SJSA1 (cell line): ENCODE measurements at regions not wholly inside any gene's neighbourhood (a gene's known extent, or its start where the extent isn't known, plus 50 kb on each side); places are given as distances from the start of the nearest gene placed in this dataset.

Experiments used
- DNase-seq, 2 experiments: peaks; one replicate each; pipeline ENCODE4 v3.0.0-alpha.2; 2015 to 2020; ENCODE audit warnings: low spot score in 2 of 2, low read depth in 1 of 2
- H3K27ac ChIP-seq: fragments of 250-450 bp; sonication (Bioruptor Pico); 2 replicates; pipeline ENCODE4 v1.5.1; 2020; ENCODE audit warnings: mild to moderate bottlenecking, moderate library complexity
- H3K27me3 ChIP-seq: fragments of 250-450 bp; sonication (Bioruptor Pico); replicated peaks from 2 replicates; pipeline ENCODE4 v1.5.1; 2020; ENCODE audit warnings: mild to moderate bottlenecking, moderate library complexity
- H3K36me3 ChIP-seq: fragments of 250-450 bp; sonication (Bioruptor Pico); 2 replicates; pipeline ENCODE4 v1.5.1; 2020; ENCODE audit warnings: mild to moderate bottlenecking
- H3K4me1 ChIP-seq: fragments of 250-450 bp; sonication (Bioruptor Pico); replicated peaks from 2 replicates; pipeline ENCODE4 v1.6.1; 2021; ENCODE audit warnings: mild to moderate bottlenecking
- H3K4me3 ChIP-seq: fragments of 250-450 bp; sonication (Bioruptor Pico); 2 replicates; pipeline ENCODE4 v1.5.1; 2020; ENCODE audit warnings: mild to moderate bottlenecking
- H3K9me3 ChIP-seq: fragments of 250-450 bp; sonication (Bioruptor Pico); replicated peaks from 2 replicates; pipeline ENCODE4 v1.5.1; 2020; ENCODE audit warnings: mild to moderate bottlenecking

DNA sequence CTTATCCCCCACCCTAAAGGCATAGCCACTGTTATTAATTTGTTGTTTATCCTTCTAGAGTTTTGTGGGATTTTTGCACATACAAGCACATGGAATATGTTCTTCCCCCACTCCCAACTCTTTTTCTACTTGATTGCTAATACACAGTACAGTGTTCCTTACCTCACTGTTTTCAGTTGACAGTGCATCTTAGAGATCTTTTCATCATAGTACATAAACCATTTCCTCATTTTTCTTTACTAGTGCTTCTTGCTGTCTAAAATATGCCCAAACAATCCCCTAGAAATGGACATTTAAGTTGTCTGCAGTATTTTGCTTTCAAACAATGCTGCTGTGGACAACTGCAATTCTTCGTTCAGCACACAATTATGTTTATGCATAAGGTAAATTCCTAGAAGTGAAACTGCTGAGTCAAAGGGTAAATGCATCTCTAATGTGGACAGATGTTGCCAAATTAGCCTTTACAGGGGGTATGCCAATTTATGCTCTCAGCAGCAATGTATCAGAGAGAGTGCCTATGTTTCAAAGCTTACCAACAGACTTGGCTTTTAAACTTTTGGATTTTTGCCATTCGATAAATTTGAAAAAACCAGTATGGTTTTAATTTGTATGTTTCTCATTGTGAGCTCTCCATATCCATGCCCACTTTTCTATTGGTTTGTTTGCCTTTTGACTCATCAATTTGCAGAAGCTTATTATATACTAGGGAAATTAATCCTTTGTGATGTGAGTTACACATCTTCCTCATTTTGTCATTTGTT lies 132.6 kb downstream of the MRPS6 start:
- Histone ChIP-seq H3K4me3 (no peak overlapping the region), H3K27me3 (no peaks in the 10 kb centered on the region), H3K36me3 (no peaks in the 10 kb centered on the region), H3K4me1 (peaks cover 23% of the 10 kb centered on the region), H3K9me3 (no peaks in the 10 kb centered on the region), H3K27ac (no peak overlapping the region)
- DNase-seq, result peak in 1 of 2 experiments; percentile 22

GRCh38 chr21:34213959-34214358 lies 140.6 kb downstream of the MRPS6 start:
- Histone ChIP-seq H3K9me3 (no peaks in the 10 kb centered on the region; the same call in 1 of the 2 replicates), H3K36me3 (no peaks in the 10 kb centered on the region), H3K27ac (no peak overlapping the region), H3K4me1 (no peaks in the 10 kb centered on the region), H3K4me3 (no peak overlapping the region), H3K27me3 (no peaks in the 10 kb centered on the region)
- no peak for DNase-seq

DNA sequence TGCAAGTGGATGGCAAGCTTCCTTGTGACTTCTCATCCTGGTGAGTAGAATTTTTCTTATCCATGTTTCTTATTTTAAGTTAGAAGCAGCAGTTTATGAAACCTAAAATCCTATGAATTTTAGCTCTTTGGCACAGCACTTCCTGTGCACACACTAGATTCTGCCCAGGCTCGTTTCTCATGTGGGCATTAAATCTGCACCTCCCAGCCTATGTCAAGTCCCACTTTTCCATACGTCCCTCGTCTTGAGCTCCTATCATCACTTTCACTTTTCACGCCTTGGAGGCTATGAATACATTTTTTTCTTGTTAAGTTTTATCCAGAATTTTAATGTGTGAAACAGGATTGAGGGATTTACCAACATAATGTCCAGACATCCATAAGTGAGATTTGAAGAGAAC lies 142.1 kb downstream of the MRPS6 start:
- Histone ChIP-seq H3K27ac (no peak overlapping the region), H3K9me3 (no peaks in the 10 kb centered on the region; the same call in 1 of the 2 replicates), H3K4me1 (peaks cover 7% of the 10 kb centered on the region), H3K36me3 (no peaks in the 10 kb centered on the region), H3K4me3 (no peak overlapping the region), H3K27me3 (no peaks in the 10 kb centered on the region)
- DNase-seq, result no peak

- Histone ChIP-seq H3K27ac (no peak overlapping the region), H3K27me3 (no peaks in the 10 kb centered on the region), H3K9me3 (no peaks in the 10 kb centered on the region; the same call in 1 of the 2 replicates), H3K4me3 (no peak overlapping the region), H3K36me3 (no peaks in the 10 kb centered on the region), H3K4me1 (peaks cover 13% of the 10 kb centered on the region)
- no peak for DNase-seq
Observed at GRCh38 chr21:34215911-34216717, 142.7 kb downstream of the MRPS6 start.

DNA sequence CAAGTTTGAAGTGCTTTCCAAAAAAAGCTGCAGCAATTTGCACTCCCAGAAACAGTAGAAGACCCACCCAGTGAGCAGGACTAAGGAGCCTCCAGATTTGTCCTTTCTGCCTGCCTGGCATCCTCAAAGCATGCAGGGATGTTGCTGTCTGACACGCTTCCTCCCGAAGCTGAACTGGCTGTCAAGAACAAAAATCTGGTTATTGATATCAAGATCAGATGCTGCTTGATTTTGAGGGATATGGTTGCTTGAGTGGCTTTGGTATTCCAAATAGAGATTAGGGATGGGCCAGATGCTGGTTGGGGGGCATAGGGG lies 143.3 kb downstream of the MRPS6 start:
- Histone ChIP-seq H3K36me3 (no peaks in the 10 kb centered on the region), H3K4me3 (no peak overlapping the region), H3K27me3 (no peaks in the 10 kb centered on the region), H3K27ac (no peak overlapping the region), H3K9me3 (no peaks in the 10 kb centered on the region; the same call in 1 of the 2 replicates), H3K4me1 (peaks cover 19% of the 10 kb centered on the region)
- no peak for DNase-seq

GRCh38 chr21:34217263-34217662 lies 143.9 kb downstream of the MRPS6 start:
- H3K27ac ChIP-seq, result no peak overlapping the region
- H3K27me3 ChIP-seq, result no peaks in the 10 kb centered on the region
- H3K4me1 ChIP-seq, result peaks cover 25% of the 10 kb centered on the region
- no peak overlapping the region for H3K4me3 ChIP-seq
- no peaks in the 10 kb centered on the region; the same call in 1 of the 2 replicates for H3K9me3 ChIP-seq
- no peaks in the 10 kb centered on the region for H3K36me3 ChIP-seq
- no peak for DNase-seq

DNA sequence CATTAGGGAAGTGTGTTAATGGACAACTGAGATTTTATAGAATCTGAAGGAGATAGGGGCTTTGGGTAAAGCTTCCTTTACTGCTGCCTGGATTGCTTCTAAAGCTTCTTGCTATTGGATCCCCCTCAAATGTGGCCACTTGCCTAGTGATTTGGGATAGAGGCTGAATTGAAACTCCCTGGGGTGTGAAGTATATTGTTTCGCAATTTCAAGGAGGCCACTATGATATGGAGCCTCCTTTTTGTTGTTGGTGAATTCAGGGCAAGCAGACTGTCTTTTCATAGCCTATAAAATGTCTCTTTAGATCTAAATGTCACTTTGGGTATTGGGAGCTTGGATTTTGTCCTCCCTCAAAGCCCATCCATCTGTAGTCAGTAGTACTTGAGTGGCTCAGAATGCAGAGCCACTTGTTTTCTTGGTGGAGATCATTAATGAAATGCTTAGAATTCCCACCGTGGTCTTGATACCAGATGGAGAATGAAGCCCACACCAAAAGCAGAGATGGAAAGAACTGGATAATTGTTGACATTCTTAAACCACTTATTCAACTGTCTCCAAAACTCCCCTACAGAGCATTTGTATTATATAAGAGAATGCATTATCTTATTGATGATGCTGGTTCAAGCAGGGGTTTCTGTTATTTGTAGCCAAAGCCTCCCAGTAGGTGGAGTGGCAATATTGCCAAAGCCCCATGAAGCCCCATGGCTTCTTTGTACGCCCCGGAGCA lies 144.3 kb upstream of the KCNE2 start:
- Histone ChIP-seq H3K9me3 (peaks cover 4% of the 10 kb centered on the region; the same call in 1 of the 2 replicates), H3K27me3 (no peaks in the 10 kb centered on the region), H3K4me1 (peaks cover 31% of the 10 kb centered on the region), H3K4me3 (no peak overlapping the region), H3K27ac (no peak overlapping the region), H3K36me3 (no peaks in the 10 kb centered on the region)
- DNase-seq, result no peak

DNA sequence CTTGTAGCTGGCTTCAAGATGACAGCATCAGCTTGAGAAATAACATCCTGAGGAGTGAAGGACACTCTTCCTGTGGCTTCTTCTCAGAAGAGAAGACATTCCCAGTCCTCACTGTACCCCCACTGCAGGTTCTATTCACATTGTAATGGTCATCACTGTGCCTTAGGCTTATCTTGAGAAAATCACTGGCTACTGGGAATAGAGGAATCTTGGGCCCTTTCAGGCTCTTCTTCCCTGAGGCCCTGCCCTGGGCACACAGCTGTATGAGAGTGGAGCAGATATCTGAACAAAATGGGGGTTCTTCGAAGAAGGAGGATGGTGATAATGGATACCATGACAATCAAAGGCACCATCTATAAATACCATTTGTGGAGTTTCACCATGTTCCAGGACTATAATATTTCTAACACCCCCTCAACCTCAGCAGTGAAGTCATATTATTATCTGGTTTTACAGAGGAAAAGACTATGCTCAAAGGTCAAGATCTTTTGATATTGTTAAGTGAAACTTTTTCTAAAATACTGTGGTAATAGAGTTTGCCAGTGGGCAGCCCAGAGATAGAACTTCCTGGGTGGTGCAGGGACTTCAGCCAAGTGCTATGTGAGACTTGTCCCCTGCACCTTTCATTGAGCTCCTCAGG lies 143.1 kb upstream of the KCNE2 start:
- H3K27ac ChIP-seq, result no peak overlapping the region; the same call in 1 of the 2 replicates
- H3K9me3 ChIP-seq, result peaks cover 4% of the 10 kb centered on the region; the same call in 1 of the 2 replicates
- no peak for DNase-seq
- peaks cover 31% of the 10 kb centered on the region for H3K4me1 ChIP-seq
- no peaks in the 10 kb centered on the region for H3K27me3 ChIP-seq
- no peaks in the 10 kb centered on the region for H3K36me3 ChIP-seq
- H3K4me3 ChIP-seq, result no peak overlapping the region

DNA sequence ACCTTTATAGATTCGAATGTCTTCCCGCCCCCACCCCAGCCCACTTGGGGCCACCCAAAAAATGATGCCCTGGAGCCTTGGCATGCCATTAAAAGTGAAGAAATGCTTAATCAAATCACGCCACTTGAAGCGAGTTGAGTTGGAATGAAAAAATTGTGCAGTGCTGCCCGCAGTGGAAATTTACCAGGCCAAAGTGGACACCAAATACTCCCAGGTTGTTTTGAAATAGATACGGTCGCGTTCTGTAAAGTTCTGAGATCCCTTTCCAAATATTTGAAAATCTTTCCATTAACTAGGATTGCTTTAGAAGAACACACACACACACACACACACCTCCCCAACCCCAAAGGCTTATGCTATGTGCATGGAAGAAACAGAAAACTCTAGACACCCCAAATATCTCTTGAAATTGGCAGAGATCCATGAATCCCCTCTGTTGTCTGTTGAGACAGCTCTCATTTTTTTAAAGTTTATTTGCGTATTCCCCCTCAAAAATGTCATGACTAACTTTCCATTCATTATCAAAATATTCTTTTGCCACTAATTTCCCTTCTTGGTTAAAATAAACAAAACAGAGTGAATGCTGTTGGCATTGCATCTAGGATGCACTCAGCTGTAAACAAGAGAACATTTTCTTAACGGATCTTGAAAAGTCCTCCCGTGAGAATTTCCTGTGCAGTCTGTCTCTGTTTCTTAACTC lies 142.3 kb upstream of the KCNE2 start:
- DNase-seq, result peak in 1 of 2 experiments; percentile 60
- Histone ChIP-seq H3K27ac (peak overlapping the region; percentile 66), H3K9me3 (peaks cover 4% of the 10 kb centered on the region; the same call in 1 of the 2 replicates), H3K27me3 (no peaks in the 10 kb centered on the region), H3K4me1 (peaks cover 31% of the 10 kb centered on the region), H3K36me3 (no peaks in the 10 kb centered on the region), H3K4me3 (no peak overlapping the region)

DNA sequence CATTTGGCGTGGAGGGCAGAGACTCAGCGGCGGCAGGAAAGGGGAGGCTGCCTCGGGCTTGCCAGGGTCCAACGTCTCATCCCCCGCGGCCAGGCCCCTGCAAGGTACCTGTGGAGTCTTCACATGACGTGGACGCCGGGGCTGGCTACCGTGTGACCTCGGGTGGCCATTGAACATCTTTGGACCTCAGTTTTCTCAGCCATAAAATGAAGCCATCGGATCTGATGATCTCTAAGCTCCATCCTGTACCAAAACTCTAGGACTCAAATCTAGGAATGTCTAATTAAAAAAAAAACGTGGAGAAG lies 141.8 kb upstream of the KCNE2 start:
- no peak for DNase-seq
- Histone ChIP-seq H3K9me3 (peaks cover 4% of the 10 kb centered on the region; the same call in 1 of the 2 replicates), H3K27ac (peak overlapping the region; percentile 66), H3K36me3 (no peaks in the 10 kb centered on the region), H3K4me1 (peaks cover 31% of the 10 kb centered on the region), H3K4me3 (no peak overlapping the region), H3K27me3 (no peaks in the 10 kb centered on the region)

DNA sequence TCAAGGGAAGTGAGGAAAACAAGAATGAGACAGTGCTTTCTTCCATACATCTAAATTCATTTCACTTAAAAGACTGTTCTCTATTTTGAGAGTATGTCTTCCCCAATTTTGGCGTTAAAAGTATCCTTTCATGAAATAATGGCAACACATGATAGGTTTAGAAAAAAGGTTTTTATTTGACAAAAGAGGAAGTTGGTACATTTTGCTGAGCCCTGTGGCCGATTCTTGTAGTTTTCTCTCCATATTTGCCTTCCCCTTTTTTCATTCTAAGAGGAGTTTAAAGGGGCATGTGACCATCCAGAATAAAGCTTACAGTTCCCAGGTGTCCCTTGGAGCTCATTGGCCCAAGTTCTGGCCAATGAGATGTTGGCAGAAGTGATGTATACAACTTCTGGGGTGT lies 140.4 kb upstream of the KCNE2 start:
- H3K9me3 ChIP-seq, result peaks cover 4% of the 10 kb centered on the region; the same call in 1 of the 2 replicates
- H3K4me3 ChIP-seq, result no peak overlapping the region
- H3K4me1 ChIP-seq, result peaks cover 31% of the 10 kb centered on the region
- no peak for DNase-seq
- no peaks in the 10 kb centered on the region for H3K36me3 ChIP-seq
- no peaks in the 10 kb centered on the region for H3K27me3 ChIP-seq
- H3K27ac ChIP-seq, result no peak overlapping the region

GRCh38 chr21:34227386-34227852 lies 136.4 kb upstream of the KCNE2 start:
- Histone ChIP-seq H3K36me3 (no peaks in the 10 kb centered on the region), H3K27me3 (no peaks in the 10 kb centered on the region), H3K9me3 (peaks cover 4% of the 10 kb centered on the region; the same call in 1 of the 2 replicates), H3K27ac (no peak overlapping the region), H3K4me1 (peaks cover 5% of the 10 kb centered on the region), H3K4me3 (no peak overlapping the region)
- no peak for DNase-seq

- Histone ChIP-seq H3K27me3 (no peaks in the 10 kb centered on the region), H3K36me3 (no peaks in the 10 kb centered on the region), H3K4me1 (no peaks in the 10 kb centered on the region; the same call in 1 of the 2 replicates), H3K9me3 (no peaks in the 10 kb centered on the region), H3K4me3 (no peak overlapping the region), H3K27ac (no peak overlapping the region)
- DNase-seq, result no peak
Observed at GRCh38 chr21:34228792-34229191, 135.0 kb upstream of the KCNE2 start.
